ENCODE measurements at regions not wholly inside any gene's neighbourhood (a gene's known extent, or its start where the extent isn't known, plus 50 kb on each side); places are given as distances from the start of the nearest gene placed in this dataset.

DNA sequence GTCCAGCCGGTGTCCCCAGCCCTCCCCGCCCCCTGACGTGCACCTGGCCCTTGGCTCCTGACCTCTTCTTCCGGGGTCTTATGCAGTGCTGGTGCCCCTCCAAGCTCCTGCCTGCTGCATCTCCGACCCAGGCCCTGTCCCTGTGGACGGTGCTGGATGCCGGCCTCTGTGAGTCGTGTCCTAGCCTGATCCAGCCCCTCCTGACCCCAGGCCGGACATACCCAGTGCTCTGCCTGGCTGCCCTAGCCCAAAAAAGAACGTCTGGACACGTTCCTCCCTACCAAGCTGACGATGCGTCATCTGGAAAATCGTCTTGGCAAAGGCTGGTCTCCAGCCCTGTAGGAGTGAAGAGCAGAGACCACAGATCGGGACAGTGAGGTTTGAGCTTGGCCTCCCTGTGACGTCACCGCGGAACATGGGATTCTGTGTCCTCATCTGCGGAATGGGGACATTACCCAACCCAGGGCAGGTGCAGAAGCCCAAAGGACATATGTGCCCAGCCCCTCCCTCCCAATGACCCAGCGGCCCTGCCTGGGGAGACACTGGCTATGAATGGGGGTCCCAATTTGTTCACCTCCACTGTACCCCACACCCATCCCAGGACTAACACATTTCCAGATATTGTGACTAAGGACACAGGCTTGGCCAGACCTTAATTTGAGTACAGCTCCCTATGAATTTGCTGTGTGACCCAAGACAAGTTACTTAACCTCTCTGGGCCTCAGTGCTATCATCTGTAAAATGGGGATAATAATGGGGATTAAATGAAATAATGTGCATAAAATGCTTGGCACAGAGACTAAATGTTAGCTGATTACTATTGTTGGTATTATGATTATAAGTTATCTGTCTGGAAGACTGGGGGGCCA lies 51.0 kb upstream of the BCL11B start:
- DNase-seq (ENCODE audit: low read depth) = no peak
- TF ChIP-seq MYC (IDR thresholded peaks at IDR 0.05; ENCODE audit: low read depth, low read length) (no peak), POLR2A (IDR thresholded peaks at IDR 0.05; ENCODE audit: extremely low read depth, insufficient read length) (no peak)
- TF ChIP-seq, protein P1, sequence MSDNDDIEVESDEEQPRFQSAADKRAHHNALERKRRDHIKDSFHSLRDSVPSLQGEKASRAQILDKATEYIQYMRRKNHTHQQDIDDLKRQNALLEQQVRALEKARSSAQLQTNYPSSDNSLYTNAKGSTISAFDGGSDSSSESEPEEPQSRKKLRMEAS (IDR thresholded peaks at IDR 0.05; ENCODE audit: low read depth, low read length) = no peak
- TF ChIP-seq, protein P2, sequence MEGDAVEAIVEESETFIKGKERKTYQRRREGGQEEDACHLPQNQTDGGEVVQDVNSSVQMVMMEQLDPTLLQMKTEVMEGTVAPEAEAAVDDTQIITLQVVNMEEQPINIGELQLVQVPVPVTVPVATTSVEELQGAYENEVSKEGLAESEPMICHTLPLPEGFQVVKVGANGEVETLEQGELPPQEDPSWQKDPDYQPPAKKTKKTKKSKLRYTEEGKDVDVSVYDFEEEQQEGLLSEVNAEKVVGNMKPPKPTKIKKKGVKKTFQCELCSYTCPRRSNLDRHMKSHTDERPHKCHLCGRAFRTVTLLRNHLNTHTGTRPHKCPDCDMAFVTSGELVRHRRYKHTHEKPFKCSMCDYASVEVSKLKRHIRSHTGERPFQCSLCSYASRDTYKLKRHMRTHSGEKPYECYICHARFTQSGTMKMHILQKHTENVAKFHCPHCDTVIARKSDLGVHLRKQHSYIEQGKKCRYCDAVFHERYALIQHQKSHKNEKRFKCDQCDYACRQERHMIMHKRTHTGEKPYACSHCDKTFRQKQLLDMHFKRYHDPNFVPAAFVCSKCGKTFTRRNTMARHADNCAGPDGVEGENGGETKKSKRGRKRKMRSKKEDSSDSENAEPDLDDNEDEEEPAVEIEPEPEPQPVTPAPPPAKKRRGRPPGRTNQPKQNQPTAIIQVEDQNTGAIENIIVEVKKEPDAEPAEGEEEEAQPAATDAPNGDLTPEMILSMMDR (IDR thresholded peaks at IDR 0.05; ENCODE audit: low read depth, low read length) = no peak
- no peak overlapping the region for H3K4me3 ChIP-seq (ENCODE audit: low read depth, low read length)

DNA sequence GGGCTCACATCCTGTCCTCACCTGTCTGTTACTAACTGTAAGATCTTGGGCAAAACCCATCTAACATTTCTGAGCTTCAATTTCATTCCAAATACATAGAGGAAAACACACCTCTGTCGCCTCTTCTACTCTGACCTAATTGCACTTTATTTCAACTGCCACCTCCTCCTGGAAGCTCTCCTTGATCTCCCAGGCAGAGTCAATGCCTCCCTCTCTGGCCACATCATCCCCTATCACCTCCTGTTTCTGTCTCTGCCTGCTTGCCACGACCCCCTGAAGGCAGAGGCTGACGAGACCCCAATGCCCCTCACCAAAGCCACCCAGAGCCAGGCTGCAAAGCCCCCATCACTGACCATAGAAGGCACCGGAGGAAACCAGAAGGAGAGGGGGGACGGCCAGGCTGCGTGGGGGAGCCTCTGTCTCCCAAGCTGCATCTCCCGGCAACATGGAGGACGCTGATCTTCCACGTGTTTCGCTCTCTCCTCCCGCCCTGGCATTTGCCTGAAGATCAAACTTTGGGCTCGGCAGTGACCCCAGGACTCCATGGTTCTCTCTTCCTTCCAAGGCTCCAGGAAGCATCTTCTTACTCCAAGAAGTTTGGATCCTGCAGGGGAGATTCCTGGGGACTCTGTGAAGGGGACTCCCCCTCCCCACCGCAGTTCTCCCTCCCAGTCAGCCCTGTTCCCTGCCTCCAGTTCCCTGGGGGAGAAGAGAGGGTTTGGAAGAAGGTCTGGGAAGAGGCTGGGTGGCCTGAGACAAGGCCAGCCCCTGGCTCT lies 50.1 kb upstream of the BCL11B start:
- no peak for DNase-seq (ENCODE audit: low read depth)
- TF ChIP-seq, protein P2 (IDR thresholded peaks at IDR 0.05; ENCODE audit: low read depth, low read length) = no peak
- TF ChIP-seq MYC (IDR thresholded peaks at IDR 0.05; ENCODE audit: low read depth, low read length) = no peak
- TF ChIP-seq, protein P1 (IDR thresholded peaks at IDR 0.05; ENCODE audit: low read depth, low read length) = no peak
- H3K4me3 ChIP-seq (ENCODE audit: low read depth, low read length) = no peak overlapping the region
